Activated CD4-positive, alpha-beta T cell treated with anti-CD3 and anti-CD28 coated beads for 1 hour (primary cell): ENCODE measurements at regions not wholly inside any gene's neighbourhood (a gene's known extent, or its start where the extent isn't known, plus 50 kb on each side); places are given as distances from the start of the nearest gene placed in this dataset.

Source experiments
- DNase-seq: peaks from one replicate; pipeline ENCODE4 v3.0.0-alpha.2; 2020

GRCh38 chr12:67173258-67173657, 95.9 kb upstream of the CAND1 start:
- DNase-seq, result no peak

- no peak for DNase-seq
Observed at GRCh38 chr12:67182551-67182950, 86.6 kb upstream of the CAND1 start.

- DNase-seq, result no peak
Observed at GRCh38 chr12:67193704-67194103, 75.5 kb upstream of the CAND1 start.

- no peak for DNase-seq
Observed at GRCh38 chr12:67200386-67200785, 68.8 kb upstream of the CAND1 start.

- no peak for DNase-seq
Observed at GRCh38 chr12:67202011-67202677, 67.0 kb upstream of the CAND1 start.

- DNase-seq, result no peak
Observed at GRCh38 chr12:67202678-67203012, 66.5 kb upstream of the CAND1 start.

GRCh38 chr12:67208281-67209067, 60.7 kb upstream of the CAND1 start:
- DNase-seq, result no peak

GRCh38 chr12:67211029-67211428, 58.1 kb upstream of the CAND1 start:
- no peak for DNase-seq

GRCh38 chr12:67211494-67211893, 57.7 kb upstream of the CAND1 start:
- no peak for DNase-seq

GRCh38 chr12:67217647-67218046, 51.5 kb upstream of the CAND1 start:
- no peak for DNase-seq
